Fibroblast of villous mesenchyme (primary cell): ENCODE measurements at regions not wholly inside any gene's neighbourhood (a gene's known extent, or its start where the extent isn't known, plus 50 kb on each side); places are given as distances from the start of the nearest gene placed in this dataset.

Source experiments
- DNase-seq: peaks from one replicate; pipeline ENCODE4 v3.0.0-alpha.2; 2010; ENCODE audit warnings: low read depth
- H3K4me3 ChIP-seq: 2 replicates; pipeline ENCODE4 v1.5.1; 2011; ENCODE audit warnings: low read depth, mild to moderate bottlenecking, low read length
- TF ChIP-seq, protein P1 (sequence below): IDR thresholded peaks from 2 replicates; pipeline ENCODE4 v1.5.1; 2012; ENCODE audit warnings: low read depth, mild to moderate bottlenecking, low read length; ENCODE audit not compliant: insufficient read depth

DNA sequence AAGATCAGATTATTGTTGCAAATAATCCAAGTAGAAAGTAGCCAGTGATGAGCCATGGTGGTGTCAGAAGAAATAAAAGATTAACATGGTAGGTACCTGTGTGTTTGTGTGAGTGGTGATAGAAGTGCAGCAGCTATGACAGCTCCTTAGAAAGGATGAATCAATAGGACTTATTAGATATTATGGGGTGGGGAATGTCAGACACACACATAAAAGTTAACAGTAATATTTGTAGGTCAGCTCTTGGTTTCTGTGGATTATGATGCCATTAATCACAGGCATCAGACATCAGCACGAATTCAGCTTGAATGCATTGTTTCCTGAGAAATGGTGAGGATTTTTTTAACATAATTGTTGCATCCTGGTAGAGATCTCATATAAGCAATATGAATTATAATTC is 695.7 kb downstream of the CENPC start:
- DNase-seq, result no peak
- no peak overlapping the region for H3K4me3 ChIP-seq
- TF ChIP-seq, protein P1, sequence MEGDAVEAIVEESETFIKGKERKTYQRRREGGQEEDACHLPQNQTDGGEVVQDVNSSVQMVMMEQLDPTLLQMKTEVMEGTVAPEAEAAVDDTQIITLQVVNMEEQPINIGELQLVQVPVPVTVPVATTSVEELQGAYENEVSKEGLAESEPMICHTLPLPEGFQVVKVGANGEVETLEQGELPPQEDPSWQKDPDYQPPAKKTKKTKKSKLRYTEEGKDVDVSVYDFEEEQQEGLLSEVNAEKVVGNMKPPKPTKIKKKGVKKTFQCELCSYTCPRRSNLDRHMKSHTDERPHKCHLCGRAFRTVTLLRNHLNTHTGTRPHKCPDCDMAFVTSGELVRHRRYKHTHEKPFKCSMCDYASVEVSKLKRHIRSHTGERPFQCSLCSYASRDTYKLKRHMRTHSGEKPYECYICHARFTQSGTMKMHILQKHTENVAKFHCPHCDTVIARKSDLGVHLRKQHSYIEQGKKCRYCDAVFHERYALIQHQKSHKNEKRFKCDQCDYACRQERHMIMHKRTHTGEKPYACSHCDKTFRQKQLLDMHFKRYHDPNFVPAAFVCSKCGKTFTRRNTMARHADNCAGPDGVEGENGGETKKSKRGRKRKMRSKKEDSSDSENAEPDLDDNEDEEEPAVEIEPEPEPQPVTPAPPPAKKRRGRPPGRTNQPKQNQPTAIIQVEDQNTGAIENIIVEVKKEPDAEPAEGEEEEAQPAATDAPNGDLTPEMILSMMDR, result no peak

DNA sequence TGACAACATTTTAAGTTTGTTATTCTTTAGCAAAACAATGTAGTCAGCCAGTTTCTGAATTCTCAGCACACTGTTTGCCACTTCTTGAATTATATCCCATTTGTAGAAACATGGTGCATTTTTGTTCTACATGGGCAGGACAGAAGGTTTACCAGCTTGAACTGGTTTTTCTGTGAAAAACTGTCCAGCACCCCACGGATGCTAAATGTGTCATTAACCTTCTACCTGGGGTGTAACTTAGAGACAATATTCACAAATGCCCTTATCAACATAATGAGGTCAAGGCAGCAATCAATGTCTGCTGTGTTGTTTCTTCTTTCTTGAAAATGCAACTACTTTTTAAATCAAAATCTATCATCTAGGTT is 702.6 kb downstream of the CENPC start:
- DNase-seq, result no peak
- TF ChIP-seq, protein P1, result no peak
- H3K4me3 ChIP-seq, result no peak overlapping the region

DNA sequence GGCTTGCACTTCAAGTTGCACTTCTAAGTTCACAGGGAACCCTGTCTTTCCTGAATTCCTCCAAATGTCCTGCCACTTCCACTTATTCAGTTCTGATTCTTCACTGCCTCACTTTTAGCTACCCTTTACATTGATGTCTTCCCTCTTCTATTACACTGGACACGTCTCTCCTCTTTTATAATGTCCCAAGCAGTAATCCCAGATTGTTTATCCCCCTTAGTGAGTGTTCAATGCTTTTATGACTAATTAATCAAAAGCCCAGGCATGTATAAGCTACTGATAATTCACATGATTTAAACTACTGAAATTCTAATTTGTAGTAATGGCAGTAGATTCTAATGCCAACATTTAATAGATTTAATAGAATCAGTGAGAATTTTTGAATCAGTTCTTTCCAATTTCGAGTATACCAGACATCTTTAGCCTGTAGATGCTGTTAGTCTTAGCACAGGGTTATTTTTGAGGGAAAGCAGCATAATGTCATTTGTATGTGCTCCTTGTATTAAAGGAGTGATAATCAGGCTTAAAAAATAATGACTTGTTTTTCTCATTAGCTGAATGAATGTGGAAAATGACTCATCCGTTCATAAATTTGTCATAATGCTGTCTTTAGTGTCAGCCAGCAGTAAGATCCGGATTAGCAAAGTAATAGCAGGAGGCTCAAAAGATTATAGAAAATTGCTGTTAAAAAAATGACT is 703.1 kb downstream of the CENPC start:
- no peak overlapping the region for H3K4me3 ChIP-seq
- TF ChIP-seq, protein P1, result no peak
- DNase-seq, result no peak

DNA sequence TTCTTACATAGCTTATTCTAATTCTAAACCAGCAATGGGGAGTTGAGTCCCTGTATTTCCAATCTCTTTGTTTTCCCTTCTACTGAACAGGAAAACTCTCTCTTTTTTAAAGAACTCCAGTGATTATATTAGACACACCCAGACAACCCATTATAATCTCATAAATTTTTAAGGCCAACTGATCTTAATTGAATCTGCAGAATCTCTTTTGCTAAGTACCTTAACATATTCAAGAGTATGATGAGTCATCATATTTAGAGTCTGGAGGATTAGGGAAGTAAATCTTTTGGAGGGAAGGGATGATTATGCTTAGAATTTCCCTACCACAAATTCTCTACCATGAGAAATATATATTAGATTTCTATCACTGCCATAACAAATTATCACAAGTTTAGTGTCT is 705.1 kb downstream of the CENPC start:
- TF ChIP-seq, protein P1, result no peak
- DNase-seq, result no peak
- H3K4me3 ChIP-seq, result no peak overlapping the region

DNA sequence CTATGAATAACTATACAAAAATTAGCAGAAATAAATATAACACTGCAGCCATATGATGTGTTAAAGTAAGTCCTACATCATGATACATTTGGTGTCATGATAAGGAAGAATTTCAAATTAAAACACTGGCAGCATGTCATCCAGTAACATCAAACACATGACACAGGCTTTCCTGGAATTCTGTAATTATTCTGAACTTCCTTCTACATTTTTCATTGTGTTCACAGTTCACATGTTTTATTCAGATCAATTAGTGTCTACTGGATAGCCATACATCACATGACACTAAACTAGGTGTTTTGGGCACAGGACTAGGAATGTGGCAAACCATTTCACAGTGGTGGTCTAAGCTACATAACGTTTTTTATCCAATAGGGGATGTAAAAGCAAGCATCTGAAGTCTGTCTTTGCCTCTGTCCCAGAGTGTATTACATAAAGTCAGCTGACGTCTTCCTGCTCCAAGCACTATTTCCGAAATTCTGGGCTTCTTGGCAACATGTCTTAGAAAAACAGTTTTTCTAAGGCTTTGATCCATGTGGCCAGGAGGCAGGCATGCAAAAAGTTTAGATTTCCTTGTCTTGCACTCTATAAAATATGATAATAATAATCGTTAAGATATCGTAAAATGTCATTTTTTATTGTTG is 707.9 kb downstream of the CENPC start:
- DNase-seq, result no peak
- TF ChIP-seq, protein P1, result no peak
- H3K4me3 ChIP-seq, result no peak overlapping the region

DNA sequence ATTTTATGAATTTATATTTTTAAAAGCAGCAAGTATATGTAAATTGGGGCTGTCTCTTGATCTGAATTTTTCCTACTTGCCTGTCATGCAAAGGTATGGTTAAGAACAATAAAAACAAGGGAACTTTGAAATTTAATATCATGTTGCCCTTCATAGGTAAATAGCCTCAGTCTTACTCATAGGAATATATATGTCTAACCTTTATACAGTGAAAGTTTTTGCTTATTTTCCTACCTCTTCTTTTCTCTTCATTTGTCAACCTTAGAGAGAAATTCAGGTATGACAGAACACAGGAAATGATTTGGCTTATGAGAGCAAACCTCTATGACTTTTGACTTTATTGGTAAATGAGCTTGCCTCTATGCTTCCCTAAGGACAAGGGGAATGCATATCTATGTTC is 716.0 kb downstream of the CENPC start:
- TF ChIP-seq, protein P1, result no peak
- DNase-seq, result no peak
- H3K4me3 ChIP-seq, result no peak overlapping the region
